Hindlimb muscle (tissue), 1 donor: ENCODE measurements at regions not wholly inside any gene's neighbourhood (a gene's known extent, or its start where the extent isn't known, plus 50 kb on each side); places are given as distances from the start of the nearest gene placed in this dataset.
A peak's percentile ranks its signal among the peaks of the same experiment; 100 is the strongest.

Experiments used
- DNase-seq: peaks from one replicate; pipeline ENCODE4 v3.0.0-alpha.2; 2013

- DNase-seq, result peak; percentile 36
Measured at GRCh38 chr17:12388226-12388625, 277.5 kb upstream of the MYOCD start.

GRCh38 chr17:12389421-12389820 is 276.3 kb upstream of the MYOCD start:
- DNase-seq, result no peak

DNA sequence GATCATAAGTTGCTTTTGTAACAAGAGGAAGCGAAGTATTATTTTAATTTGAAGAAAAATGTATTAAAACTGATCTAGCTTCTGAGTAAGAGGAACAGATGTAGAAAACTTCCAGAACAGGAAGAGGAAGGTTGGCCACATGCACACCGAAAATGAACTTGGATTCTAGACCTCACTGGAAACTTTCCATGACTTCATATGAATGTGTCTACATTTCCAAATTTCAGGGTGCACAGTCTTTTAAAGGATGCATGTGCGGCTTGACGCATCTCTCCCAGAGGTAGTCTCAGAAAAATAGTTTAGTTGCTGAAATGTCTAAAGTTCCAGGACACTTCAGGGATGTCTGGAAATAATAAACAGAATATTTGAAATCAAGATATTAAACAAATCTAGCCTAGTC is 275.1 kb upstream of the MYOCD start:
- peak; percentile 54 for DNase-seq

DNA sequence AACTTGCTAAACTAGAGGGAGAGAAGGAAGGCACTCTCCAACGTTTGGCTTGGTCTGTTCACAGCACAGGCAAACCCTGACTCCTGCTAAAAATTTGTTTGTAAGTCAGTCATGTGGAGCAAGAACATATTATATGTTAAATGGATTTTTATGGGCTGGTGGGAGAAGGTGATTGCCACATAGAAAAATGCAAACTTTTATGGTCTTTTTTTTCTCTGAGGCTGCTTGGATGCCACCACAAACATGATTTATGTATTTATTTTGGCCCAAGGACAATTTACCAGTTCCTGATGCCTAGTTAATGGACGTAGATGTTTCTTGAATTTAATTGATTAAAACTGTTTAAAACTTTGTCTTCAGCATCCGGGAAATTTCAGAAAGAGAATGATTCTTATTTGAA is 274.2 kb upstream of the MYOCD start:
- no peak for DNase-seq

DNA sequence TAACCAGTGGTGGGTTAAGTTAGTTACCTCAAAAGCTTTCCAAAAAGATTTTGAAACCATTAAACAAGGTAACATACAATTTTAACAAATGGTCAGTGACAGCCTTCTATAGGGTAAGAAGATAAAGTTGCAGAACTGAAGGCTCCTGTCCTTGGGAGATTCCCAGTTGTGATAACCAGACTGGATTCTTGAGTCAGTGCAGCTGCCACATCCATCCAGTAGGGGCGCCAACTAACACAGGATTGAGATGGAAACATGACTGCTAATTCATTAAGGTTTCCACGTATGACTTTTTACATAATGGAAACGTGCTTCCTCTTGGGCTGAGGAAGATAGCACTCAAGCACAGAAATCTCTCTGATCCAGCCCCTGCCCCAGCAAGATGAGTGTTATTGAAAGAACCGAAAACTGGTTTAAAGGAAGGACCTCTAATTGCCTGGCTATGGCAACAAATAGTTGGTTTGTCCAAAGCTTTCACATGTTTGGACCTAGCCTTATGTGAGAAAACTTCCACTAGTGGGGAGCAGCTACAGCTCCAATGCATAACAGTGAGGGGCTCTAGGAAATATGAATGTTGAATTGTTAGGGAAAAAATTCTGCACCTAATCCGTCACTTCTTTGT is 269.8 kb upstream of the MYOCD start:
- no peak for DNase-seq

DNA sequence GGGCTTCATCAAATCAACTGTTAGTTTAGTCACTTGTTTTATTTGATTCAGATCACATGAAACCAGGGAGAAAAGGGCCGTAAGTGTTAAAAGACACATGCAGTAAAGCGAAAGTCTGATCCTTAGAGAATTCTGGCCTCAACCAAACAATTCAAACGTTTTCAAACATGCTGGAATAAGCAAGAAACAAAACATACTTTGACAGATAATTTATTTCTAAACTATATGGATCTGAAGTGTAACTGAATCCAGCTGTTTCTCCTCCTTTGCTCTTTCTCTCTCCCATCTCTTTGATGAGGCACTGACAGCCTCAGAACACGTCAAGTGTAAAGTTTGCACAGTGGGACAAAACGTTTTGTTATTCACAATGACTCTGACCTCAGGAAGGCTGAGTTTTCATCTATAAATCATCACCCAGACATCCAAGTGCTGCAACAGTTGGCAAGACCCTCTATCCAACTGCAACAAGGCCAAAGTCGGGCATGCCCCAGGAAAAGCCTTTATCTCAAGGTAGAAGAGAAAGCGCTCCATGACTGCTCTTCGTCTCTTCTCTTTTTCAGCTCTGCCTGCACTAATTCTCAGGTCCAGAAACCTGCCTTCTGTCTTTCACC is 267.1 kb upstream of the MYOCD start:
- DNase-seq, result no peak

GRCh38 chr17:12402963-12403622 is 262.6 kb upstream of the MYOCD start:
- DNase-seq, result no peak

DNA sequence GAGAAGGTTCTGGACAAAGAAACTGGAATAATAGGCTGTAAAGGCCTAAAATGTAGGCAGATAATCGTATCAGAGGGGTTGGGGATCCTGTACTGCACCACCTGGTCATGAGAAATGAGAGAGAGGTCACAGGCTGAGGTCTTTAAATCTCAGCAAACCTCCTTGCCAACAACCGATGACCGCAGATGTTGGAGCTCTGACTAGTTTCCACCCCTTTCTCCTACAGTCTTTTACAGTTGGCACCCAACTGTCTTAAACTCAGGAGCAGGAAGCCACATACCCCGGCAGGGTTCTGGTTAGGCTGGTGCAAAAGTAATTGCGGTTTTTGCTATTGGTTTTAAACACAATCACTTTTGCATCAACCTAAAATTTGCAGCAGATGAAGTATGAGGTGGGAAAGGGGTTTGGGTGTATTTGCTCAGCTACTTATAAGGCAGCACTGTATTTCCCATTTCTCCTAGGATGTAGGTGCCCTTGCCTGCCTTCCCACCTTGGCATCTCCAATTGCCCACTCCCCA is 261.8 kb upstream of the MYOCD start:
- no peak for DNase-seq

GRCh38 chr17:12406623-12407215 is 259.0 kb upstream of the MYOCD start:
- DNase-seq, result no peak

DNA sequence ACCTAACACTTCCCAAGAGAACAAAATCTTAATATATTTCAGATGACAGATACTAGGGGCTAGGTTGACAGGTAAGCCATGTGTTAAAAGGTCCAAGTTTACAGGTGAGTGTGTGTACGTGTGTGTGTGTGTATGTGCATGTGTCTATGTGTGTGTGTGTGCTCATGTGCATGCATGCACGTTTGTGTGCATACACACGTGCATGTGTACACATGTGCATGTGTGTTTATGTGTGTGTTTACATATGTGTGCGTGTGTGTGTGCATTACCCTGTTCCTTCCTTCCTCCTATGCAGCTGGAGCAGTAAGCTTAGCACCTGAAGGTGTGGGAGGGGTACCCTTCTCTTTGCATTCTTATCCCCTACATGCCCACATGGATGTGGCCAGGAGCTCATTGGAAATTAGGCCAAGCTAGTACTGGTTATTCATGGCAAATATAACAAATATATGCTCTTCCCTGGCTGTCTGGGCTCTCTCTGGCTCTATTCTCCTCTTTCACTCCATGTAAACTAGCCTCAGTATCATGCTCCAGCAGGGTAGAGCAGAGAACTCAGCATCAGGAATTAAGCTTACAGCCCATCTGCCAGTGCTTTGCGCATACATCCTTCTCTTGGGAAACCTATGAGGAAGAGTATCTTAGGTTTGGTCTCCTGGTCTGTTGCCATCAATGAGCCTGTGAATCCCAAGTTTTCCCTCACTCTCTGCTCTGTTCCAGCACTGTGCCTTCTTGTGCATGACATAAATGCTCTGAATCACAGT is 258.0 kb upstream of the MYOCD start:
- no peak for DNase-seq

DNA sequence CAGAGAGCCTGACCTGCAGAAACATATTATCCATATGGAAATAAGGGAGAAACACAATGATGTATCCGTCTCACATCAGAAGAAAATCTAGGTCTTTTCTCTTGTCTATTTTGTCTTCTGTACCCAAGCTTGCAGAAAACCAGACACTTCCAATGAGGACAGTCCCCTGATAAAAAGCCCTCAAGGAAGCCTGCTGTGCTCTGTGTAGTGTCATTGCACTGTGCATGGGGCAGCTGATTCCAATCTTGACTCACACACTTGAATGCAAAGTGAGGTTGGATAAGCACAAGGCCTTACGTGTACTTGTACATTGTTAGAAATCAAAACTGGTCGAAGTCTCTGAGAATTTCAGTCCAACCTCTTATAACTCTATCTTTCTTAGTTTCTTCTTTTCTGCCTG is 256.6 kb upstream of the MYOCD start:
- DNase-seq, result no peak

- DNase-seq, result no peak
Measured at GRCh38 chr17:12410717-12411116, 255.0 kb upstream of the MYOCD start.

GRCh38 chr17:12415031-12415430 is 250.7 kb upstream of the MYOCD start:
- DNase-seq, result no peak

- no peak for DNase-seq
Measured at GRCh38 chr17:12421077-12421476, 244.6 kb upstream of the MYOCD start.

DNA sequence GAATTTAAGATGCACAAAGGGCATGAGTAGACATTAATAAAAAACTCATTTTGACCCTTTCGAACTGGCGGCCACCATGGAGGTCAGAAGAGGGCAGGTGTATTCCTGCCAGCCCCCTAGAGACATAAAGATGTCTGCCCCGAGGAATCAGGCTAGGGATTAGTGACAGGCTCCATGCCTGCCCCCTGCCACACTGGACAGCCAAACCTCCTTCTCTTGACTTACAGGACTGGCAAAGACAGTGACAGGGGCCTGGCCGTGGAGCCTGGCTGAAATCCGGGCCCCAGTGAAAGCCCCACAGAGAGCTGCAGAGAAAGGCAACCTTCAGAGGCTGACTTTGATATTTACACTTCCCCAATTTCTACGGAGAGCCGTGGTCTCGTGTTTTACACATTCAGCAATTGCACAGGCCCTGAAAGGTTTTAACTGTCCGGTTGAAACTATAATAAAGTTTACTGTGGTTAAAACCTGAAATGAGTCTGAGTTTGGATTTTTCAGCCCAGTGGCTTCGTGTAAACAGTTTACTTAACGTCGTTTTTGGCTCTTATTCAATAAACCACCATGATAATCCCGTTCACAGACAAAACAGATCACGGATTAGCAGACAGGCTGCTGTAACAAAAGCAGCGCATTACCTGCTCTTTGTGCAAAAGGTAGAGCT is 243.9 kb upstream of the MYOCD start:
- DNase-seq, result no peak

GRCh38 chr17:12422651-12423050 is 243.0 kb upstream of the MYOCD start:
- no peak for DNase-seq

DNA sequence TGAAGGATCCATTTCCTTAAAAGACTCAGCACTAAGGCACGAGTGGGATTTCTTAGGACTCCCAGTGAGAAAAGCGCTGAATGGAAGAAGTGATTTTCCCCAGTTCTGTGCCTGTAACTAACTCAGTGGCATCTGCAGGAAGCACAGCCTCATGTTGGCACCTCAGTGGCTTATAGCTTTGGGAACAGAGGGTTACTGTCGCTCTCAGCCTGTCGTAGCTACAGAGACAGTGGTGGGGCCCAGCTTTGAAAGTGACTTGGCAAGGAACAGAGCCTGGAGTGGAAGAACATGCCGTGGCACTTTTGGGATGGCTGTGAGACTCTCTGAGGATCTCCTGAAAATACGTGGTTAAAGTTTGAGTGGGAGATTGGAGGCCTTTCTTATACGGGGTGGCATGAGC is 242.4 kb upstream of the MYOCD start:
- no peak for DNase-seq

DNA sequence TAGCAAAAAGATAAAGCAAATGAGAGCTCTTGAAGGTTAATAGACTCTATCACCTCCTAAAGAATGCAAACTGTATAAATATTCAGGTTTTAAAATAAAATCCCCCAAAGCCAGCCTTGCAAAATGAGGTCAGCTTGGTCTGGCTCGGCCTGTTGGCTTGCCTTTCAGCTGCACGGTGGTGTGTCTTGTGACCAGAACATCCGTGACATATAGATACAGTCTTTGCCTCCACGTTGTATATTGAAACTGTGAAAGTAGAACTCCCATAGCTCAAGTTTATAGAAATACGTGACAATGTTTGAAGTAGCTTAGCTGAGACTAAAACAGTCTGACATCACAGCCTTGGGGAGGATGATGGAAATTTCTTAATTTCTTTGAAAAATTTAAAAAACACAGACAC is 236.6 kb upstream of the MYOCD start:
- DNase-seq, result no peak

DNA sequence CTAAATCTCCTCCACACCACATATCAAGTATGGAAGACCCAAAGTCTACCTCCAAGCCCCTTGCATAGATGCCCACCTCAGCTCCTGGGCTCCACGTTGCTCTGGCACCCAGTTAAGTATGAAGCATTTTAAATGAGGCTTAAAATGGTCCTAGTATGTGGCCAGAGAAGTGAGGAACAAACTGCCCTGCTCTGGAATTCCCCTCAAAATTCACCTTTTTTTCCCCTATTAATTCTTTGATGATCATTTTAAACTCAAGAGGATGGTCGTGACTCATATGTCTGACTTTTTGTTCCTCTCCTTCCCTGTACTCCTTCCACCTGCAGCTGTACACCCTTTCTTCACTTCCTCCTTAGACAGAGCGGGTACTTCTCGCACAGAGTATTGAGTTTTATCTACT is 234.5 kb upstream of the MYOCD start:
- no peak for DNase-seq

GRCh38 chr17:12438212-12438611 is 227.5 kb upstream of the MYOCD start:
- DNase-seq, result no peak

GRCh38 chr17:12438813-12439586 is 226.7 kb upstream of the MYOCD start:
- DNase-seq, result no peak

- DNase-seq, result no peak
Measured at GRCh38 chr17:12445331-12445730, 220.4 kb upstream of the MYOCD start.
